Mucosa of rectum (tissue), 2 donors: ENCODE measurements at regions not wholly inside any gene's neighbourhood (a gene's known extent, or its start where the extent isn't known, plus 50 kb on each side); places are given as distances from the start of the nearest gene placed in this dataset.

Source experiments
- H3K27ac ChIP-seq, 2 donors: one replicate each; pipeline ENCODE4 v1.7.0; 2013; ENCODE audit warnings: inconsistent platforms in 2 of 2, low read depth in 2 of 2, low read length in 2 of 2
- H3K27me3 ChIP-seq, 2 donors: one replicate each; pipeline ENCODE4 v1.7.0; 2013; ENCODE audit warnings: low read length in 2 of 2; ENCODE audit not compliant: control insufficient read depth in 2 of 2, insufficient read depth in 2 of 2
- H3K36me3 ChIP-seq, 2 donors: one replicate each; pipeline ENCODE4 v1.7.0; 2013; ENCODE audit warnings: low read length in 2 of 2; ENCODE audit not compliant: control insufficient read depth in 2 of 2, insufficient read depth in 2 of 2
- H3K4me1 ChIP-seq, 2 donors: one replicate each; pipeline ENCODE4 v1.7.0; 2013; ENCODE audit warnings: low read length in 2 of 2, mild to moderate bottlenecking in 1 of 2; ENCODE audit not compliant: control insufficient read depth in 2 of 2, insufficient read depth in 2 of 2
- H3K4me3 ChIP-seq, 2 donors: one replicate each; pipeline ENCODE4 v1.7.0; 2013; ENCODE audit warnings: low read length in 2 of 2
- H3K9ac ChIP-seq, 2 donors: one replicate each; pipeline ENCODE4 v1.7.0; 2013; ENCODE audit warnings: low read length in 2 of 2, low read depth in 1 of 2, mild to moderate bottlenecking in 1 of 2
- H3K9me3 ChIP-seq, 2 donors: one replicate each; pipeline ENCODE4 v1.7.0; 2013; ENCODE audit warnings: low read length in 2 of 2; ENCODE audit not compliant: control insufficient read depth in 2 of 2
- donor health status: healthy.
- donor health status: Normal muscosa, but diverticular disease.

GRCh38 chr2:129300456-129300855, 679.0 kb upstream of the RAB6C start:
- H3K36me3 ChIP-seq: no peaks in the 10 kb centered on the region
- no peaks in the 10 kb centered on the region for H3K9me3 ChIP-seq
- H3K4me3 ChIP-seq: no peak overlapping the region
- no peak overlapping the region for H3K27ac ChIP-seq
- no peaks in the 10 kb centered on the region for H3K27me3 ChIP-seq
- no peaks in the 10 kb centered on the region for H3K4me1 ChIP-seq
- H3K9ac ChIP-seq: no peak overlapping the region

GRCh38 chr2:129301431-129301913, 678.0 kb upstream of the RAB6C start:
- Histone ChIP-seq H3K4me3 (no peak overlapping the region), H3K27ac (no peak overlapping the region), H3K9ac (no peak overlapping the region), H3K4me1 (no peaks in the 10 kb centered on the region), H3K36me3 (no peaks in the 10 kb centered on the region), H3K27me3 (no peaks in the 10 kb centered on the region), H3K9me3 (no peaks in the 10 kb centered on the region)

- Histone ChIP-seq H3K9ac (no peak overlapping the region), H3K4me1 (no peaks in the 10 kb centered on the region), H3K9me3 (no peaks in the 10 kb centered on the region), H3K27me3 (no peaks in the 10 kb centered on the region), H3K27ac (no peak overlapping the region), H3K4me3 (no peak overlapping the region), H3K36me3 (no peaks in the 10 kb centered on the region)
Observed at GRCh38 chr2:129302106-129302505, 677.4 kb upstream of the RAB6C start.

- H3K27me3 ChIP-seq: no peaks in the 10 kb centered on the region
- H3K9ac ChIP-seq: no peak overlapping the region
- no peak overlapping the region for H3K4me3 ChIP-seq
- H3K27ac ChIP-seq: no peak overlapping the region
- no peaks in the 10 kb centered on the region for H3K36me3 ChIP-seq
- H3K4me1 ChIP-seq: no peaks in the 10 kb centered on the region
- no peaks in the 10 kb centered on the region for H3K9me3 ChIP-seq
Observed at GRCh38 chr2:129302561-129303183, 676.8 kb upstream of the RAB6C start.

GRCh38 chr2:129314120-129314519, 665.3 kb upstream of the RAB6C start:
- no peaks in the 10 kb centered on the region for H3K36me3 ChIP-seq
- no peaks in the 10 kb centered on the region for H3K27me3 ChIP-seq
- H3K4me1 ChIP-seq: no peaks in the 10 kb centered on the region
- H3K27ac ChIP-seq: no peak overlapping the region
- H3K4me3 ChIP-seq: no peak overlapping the region
- H3K9ac ChIP-seq: no peak overlapping the region
- H3K9me3 ChIP-seq: no peaks in the 10 kb centered on the region

- Histone ChIP-seq H3K4me3 (no peak overlapping the region), H3K36me3 (no peaks in the 10 kb centered on the region), H3K4me1 (no peaks in the 10 kb centered on the region), H3K9me3 (no peaks in the 10 kb centered on the region), H3K27me3 (no peaks in the 10 kb centered on the region), H3K9ac (no peak overlapping the region), H3K27ac (no peak overlapping the region)
Observed at GRCh38 chr2:129318581-129319421, 660.7 kb upstream of the RAB6C start.

GRCh38 chr2:129319422-129319717, 660.1 kb upstream of the RAB6C start:
- Histone ChIP-seq H3K27me3 (no peaks in the 10 kb centered on the region), H3K4me1 (no peaks in the 10 kb centered on the region), H3K36me3 (no peaks in the 10 kb centered on the region), H3K9me3 (no peaks in the 10 kb centered on the region), H3K9ac (no peak overlapping the region), H3K4me3 (no peak overlapping the region), H3K27ac (no peak overlapping the region)

GRCh38 chr2:129320288-129320687, 659.2 kb upstream of the RAB6C start:
- Histone ChIP-seq H3K36me3 (no peaks in the 10 kb centered on the region), H3K27me3 (no peaks in the 10 kb centered on the region), H3K27ac (no peak overlapping the region), H3K9me3 (no peaks in the 10 kb centered on the region), H3K4me3 (no peak overlapping the region), H3K4me1 (no peaks in the 10 kb centered on the region), H3K9ac (no peak overlapping the region)

GRCh38 chr2:129324349-129324748, 655.1 kb upstream of the RAB6C start:
- H3K36me3 ChIP-seq: no peaks in the 10 kb centered on the region
- no peaks in the 10 kb centered on the region for H3K9me3 ChIP-seq

GRCh38 chr2:129325151-129325550, 654.3 kb upstream of the RAB6C start:
- no peak overlapping the region for H3K4me3 ChIP-seq
- H3K27ac ChIP-seq: no peak overlapping the region
- H3K27me3 ChIP-seq: no peaks in the 10 kb centered on the region
- H3K4me1 ChIP-seq: no peaks in the 10 kb centered on the region
- H3K9me3 ChIP-seq: no peaks in the 10 kb centered on the region
- no peak overlapping the region for H3K9ac ChIP-seq
- no peaks in the 10 kb centered on the region for H3K36me3 ChIP-seq

More at GRCh38 chr2:129324349-129324748, 655.1 kb upstream of the RAB6C start:
- Histone ChIP-seq H3K4me1 (no peaks in the 10 kb centered on the region), H3K27me3 (no peaks in the 10 kb centered on the region), H3K4me3 (no peak overlapping the region), H3K27ac (no peak overlapping the region), H3K9ac (no peak overlapping the region)
